ENCODE measurements at regions not wholly inside any gene's neighbourhood (a gene's known extent, or its start where the extent isn't known, plus 50 kb on each side); places are given as distances from the start of the nearest gene placed in this dataset.

DNA sequence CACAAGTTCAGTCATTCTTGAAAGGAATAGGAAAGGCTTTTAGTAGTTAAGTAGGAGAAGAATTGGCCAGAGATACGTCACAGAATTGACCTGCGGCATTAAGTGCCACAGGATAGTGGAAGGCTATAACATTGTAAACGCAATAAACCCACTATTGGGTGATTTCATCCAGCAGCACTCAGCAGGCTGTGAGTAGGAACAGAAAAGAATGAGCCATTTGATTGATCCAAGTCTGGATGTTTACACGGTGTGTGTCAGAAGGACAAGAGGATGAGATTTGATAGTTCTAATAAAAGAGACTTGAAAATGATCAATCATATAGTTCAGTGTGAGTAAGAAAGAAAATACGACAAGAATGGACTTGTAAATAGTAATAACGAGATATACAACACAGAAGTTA lies 110.0 kb upstream of the MTAP start:
- H3K27ac ChIP-seq (ENCODE audit: low read depth in 2 of 2, low read length in 2 of 2) = no peak overlapping the region
- H3K9ac ChIP-seq (ENCODE audit: low read length in 3 of 3) = no peak overlapping the region
- FAIRE-seq = no peak
- intact Hi-C loops (cut with DNase I) = no loop called here
- no peaks in the 10 kb centered on the region for H3K36me3 ChIP-seq (ENCODE audit: control insufficient read depth in 2 of 3, insufficient read depth in 3 of 3, low read length in 3 of 3)
- H3K4me3 ChIP-seq (ENCODE audit: low read length in 3 of 3) = no peak overlapping the region
- no peak for TF ChIP-seq CTCF (IDR thresholded peaks at IDR 0.05; ENCODE audit: borderline replicate concordance, extremely low read depth, insufficient read depth)
- H3K4me1 ChIP-seq (ENCODE audit: control insufficient read depth in 2 of 3, insufficient read depth in 2 of 3, low read depth in 1 of 3, low read length in 3 of 3) = no peaks in the 10 kb centered on the region
- no peak for DNase-seq
- no peaks in the 10 kb centered on the region for H3K9me3 ChIP-seq (ENCODE audit: control insufficient read depth in 2 of 3, insufficient read depth in 1 of 3, low read length in 3 of 3)
- H3K27me3 ChIP-seq (ENCODE audit: control insufficient read depth, insufficient read depth, low read length) = no peaks in the 10 kb centered on the region

DNA sequence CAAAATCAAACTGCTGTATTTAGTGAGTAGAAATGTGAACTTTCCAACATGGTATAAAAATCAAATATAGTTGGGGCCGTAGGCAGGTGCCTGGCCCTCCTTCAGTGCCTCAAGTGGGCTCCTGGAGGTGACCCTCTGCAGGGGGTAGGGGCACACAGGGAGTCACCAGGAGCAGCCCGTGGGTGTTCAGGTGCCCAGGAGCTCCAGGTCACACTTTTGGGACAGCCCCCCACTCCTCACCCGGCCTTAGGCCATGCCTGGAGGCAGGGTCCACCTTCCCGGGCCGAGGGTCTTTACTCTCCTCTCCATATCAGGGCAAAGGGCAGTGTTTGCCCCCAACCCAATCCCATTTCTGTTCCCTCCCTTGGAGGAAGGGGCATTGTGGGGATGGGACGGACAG lies 108.0 kb upstream of the MTAP start:
- FAIRE-seq (no peak), DNase-seq (no peak)
- Histone ChIP-seq H3K27ac (ENCODE audit: low read depth in 2 of 2, low read length in 2 of 2) (no peak overlapping the region), H3K9me3 (ENCODE audit: control insufficient read depth in 2 of 3, insufficient read depth in 1 of 3, low read length in 3 of 3) (no peaks in the 10 kb centered on the region), H3K36me3 (ENCODE audit: control insufficient read depth in 2 of 3, insufficient read depth in 3 of 3, low read length in 3 of 3) (no peaks in the 10 kb centered on the region), H3K4me1 (ENCODE audit: control insufficient read depth in 2 of 3, insufficient read depth in 2 of 3, low read depth in 1 of 3, low read length in 3 of 3) (no peaks in the 10 kb centered on the region), H3K4me3 (ENCODE audit: low read length in 3 of 3) (no peak overlapping the region), H3K9ac (ENCODE audit: low read length in 3 of 3) (no peak overlapping the region), H3K27me3 (ENCODE audit: control insufficient read depth, insufficient read depth, low read length) (no peaks in the 10 kb centered on the region)
- no peak for TF ChIP-seq CTCF (IDR thresholded peaks at IDR 0.05; ENCODE audit: borderline replicate concordance, extremely low read depth, insufficient read depth)
- intact Hi-C loops (cut with DNase I) = no loop called here

DNA sequence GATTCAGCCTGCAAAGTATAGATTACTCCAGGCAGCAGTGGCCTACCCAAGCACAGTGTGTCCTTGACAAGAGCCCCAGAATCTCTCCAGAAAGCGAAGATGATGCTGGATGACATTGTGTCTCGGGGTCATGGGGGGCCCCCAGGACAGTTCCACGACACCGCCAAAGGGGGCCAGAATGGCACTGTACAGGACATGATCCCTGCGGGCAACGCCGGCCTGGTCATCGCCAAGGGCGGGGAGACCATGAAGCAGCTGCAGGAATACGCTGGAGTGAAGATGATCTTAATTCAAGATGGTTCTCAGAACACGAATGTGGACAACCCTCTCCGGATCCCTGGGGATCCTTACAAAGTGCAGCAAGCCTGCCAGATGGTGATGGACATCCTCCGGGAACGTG lies 107.0 kb upstream of the MTAP start:
- H3K4me1 ChIP-seq (ENCODE audit: control insufficient read depth in 2 of 3, insufficient read depth in 2 of 3, low read depth in 1 of 3, low read length in 3 of 3) = no peaks in the 10 kb centered on the region
- H3K27me3 ChIP-seq (ENCODE audit: control insufficient read depth, insufficient read depth, low read length) = no peaks in the 10 kb centered on the region
- H3K9me3 ChIP-seq (ENCODE audit: control insufficient read depth in 2 of 3, insufficient read depth in 1 of 3, low read length in 3 of 3) = no peaks in the 10 kb centered on the region
- no peak for TF ChIP-seq CTCF (IDR thresholded peaks at IDR 0.05; ENCODE audit: borderline replicate concordance, extremely low read depth, insufficient read depth)
- no peaks in the 10 kb centered on the region for H3K36me3 ChIP-seq (ENCODE audit: control insufficient read depth in 2 of 3, insufficient read depth in 3 of 3, low read length in 3 of 3)
- intact Hi-C loops (cut with DNase I) = no loop called here
- no peak for DNase-seq
- H3K27ac ChIP-seq (ENCODE audit: low read depth in 2 of 2, low read length in 2 of 2) = no peak overlapping the region
- H3K9ac ChIP-seq (ENCODE audit: low read length in 3 of 3) = no peak overlapping the region
- H3K4me3 ChIP-seq (ENCODE audit: low read length in 3 of 3) = no peak overlapping the region
- no peak for FAIRE-seq

DNA sequence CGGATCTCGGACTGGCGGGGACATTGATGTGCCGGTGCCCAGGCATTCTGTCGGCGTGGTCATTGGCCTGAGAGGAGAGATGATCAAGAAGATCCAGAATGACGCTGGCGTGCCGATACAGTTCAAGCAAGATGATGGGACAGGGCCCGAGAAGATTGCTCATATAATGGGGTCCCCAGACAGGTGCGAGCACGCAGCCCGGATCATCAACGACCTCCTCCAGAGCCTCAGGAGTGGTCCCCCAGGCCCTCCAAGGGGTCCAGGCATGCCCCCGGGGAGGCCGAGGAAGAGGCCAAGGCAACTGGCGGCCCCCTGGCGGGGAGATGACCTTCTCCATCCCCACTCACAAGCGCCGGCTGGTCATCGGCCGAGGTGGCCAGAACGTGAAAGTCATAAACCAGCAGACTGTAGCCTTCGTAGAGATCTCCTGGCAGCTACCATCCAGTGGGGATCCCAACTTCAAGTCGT lies 106.5 kb upstream of the MTAP start:
- peak in 1 of 5 donors; percentile 65 for DNase-seq
- Histone ChIP-seq H3K9me3 (ENCODE audit: control insufficient read depth in 2 of 3, insufficient read depth in 1 of 3, low read length in 3 of 3) (no peaks in the 10 kb centered on the region), H3K36me3 (ENCODE audit: control insufficient read depth in 2 of 3, insufficient read depth in 3 of 3, low read length in 3 of 3) (no peaks in the 10 kb centered on the region), H3K27ac (ENCODE audit: low read depth in 2 of 2, low read length in 2 of 2) (no peak overlapping the region), H3K27me3 (ENCODE audit: control insufficient read depth, insufficient read depth, low read length) (no peaks in the 10 kb centered on the region), H3K4me3 (ENCODE audit: low read length in 3 of 3) (no peak overlapping the region), H3K4me1 (ENCODE audit: control insufficient read depth in 2 of 3, insufficient read depth in 2 of 3, low read depth in 1 of 3, low read length in 3 of 3) (no peaks in the 10 kb centered on the region), H3K9ac (ENCODE audit: low read length in 3 of 3) (no peak overlapping the region)
- no peak for TF ChIP-seq CTCF (IDR thresholded peaks at IDR 0.05; ENCODE audit: borderline replicate concordance, extremely low read depth, insufficient read depth)
- no peak for FAIRE-seq
- intact Hi-C loops (cut with DNase I) = no loop called here

All from kidney (tissue), 13 donors.